GM18508 (cell line): ENCODE measurements at regions not wholly inside any gene's neighbourhood (a gene's known extent, or its start where the extent isn't known, plus 50 kb on each side); places are given as distances from the start of the nearest gene placed in this dataset.

Experiments
- ATAC-seq: cut with Tn5 transposase; IDR thresholded peaks from one replicate; pipeline ENCODE4 v1.9.1; 2021; ENCODE audit warnings: moderate number of reproducible peaks; ENCODE audit not compliant: insufficient read depth, unreplicated experiment

GRCh38 chr10:112054516-112054915, 129.0 kb downstream of the GPAM start:
- ATAC-seq, result no peak

GRCh38 chr10:112057072-112057471, 126.5 kb downstream of the GPAM start:
- no peak for ATAC-seq

- ATAC-seq, result no peak
These were observed 124.3 kb downstream of the GPAM start for GRCh38 chr10:112059220-112059619.

GRCh38 chr10:112071596-112072133, 111.9 kb downstream of the GPAM start:
- no peak for ATAC-seq

GRCh38 chr10:112078003-112078402, 105.6 kb downstream of the GPAM start:
- no peak for ATAC-seq

- no peak for ATAC-seq
These were observed 103.3 kb downstream of the GPAM start for GRCh38 chr10:112080231-112080630.

GRCh38 chr10:112082120-112082519, 101.4 kb downstream of the GPAM start:
- ATAC-seq, result no peak

GRCh38 chr10:112083472-112083871, 100.1 kb downstream of the GPAM start:
- ATAC-seq, result no peak

GRCh38 chr10:112087953-112088456, 95.6 kb downstream of the GPAM start:
- ATAC-seq, result no peak

GRCh38 chr10:112091703-112092102, 91.9 kb downstream of the GPAM start:
- no peak for ATAC-seq

GRCh38 chr10:112092519-112092918, 91.0 kb downstream of the GPAM start:
- no peak for ATAC-seq

GRCh38 chr10:112094984-112095383, 88.6 kb downstream of the GPAM start:
- no peak for ATAC-seq

- ATAC-seq, result no peak
These were observed 87.8 kb downstream of the GPAM start for GRCh38 chr10:112095731-112096130.

GRCh38 chr10:112098682-112099081, 84.9 kb downstream of the GPAM start:
- ATAC-seq, result no peak
